ENCODE measurements at regions not wholly inside any gene's neighbourhood (a gene's known extent, or its start where the extent isn't known, plus 50 kb on each side); places are given as distances from the start of the nearest gene placed in this dataset.
"Not testable (repeated sequence)": the region's sequence is repeated elsewhere in the genome, so short reads cannot be mapped to it uniquely, and the experiment has no call there.

DNA sequence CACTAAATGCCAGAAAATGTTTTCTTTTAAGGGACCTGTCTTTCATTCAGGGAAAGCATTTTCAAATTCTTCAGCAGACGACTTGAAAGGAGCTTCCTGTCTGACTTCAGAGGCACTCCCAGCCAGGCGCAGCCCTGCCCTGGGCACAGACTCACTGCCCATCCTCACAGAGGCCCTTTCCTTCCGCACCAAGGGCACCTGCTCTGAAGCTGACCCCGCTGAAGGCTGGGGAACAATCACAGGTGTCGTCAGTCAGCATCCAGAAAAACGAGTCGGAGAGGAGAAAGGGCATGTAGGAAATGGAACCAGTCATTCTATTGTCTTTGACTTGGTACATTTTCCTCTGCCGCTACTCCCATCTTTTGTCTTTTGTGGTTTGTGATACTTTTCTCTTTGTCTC is 125.3 kb upstream of the PARD3 start:
- no peak overlapping the region for H3K4me3 ChIP-seq (ENCODE audit: low read depth, low read length)
- TF ChIP-seq, protein P1, sequence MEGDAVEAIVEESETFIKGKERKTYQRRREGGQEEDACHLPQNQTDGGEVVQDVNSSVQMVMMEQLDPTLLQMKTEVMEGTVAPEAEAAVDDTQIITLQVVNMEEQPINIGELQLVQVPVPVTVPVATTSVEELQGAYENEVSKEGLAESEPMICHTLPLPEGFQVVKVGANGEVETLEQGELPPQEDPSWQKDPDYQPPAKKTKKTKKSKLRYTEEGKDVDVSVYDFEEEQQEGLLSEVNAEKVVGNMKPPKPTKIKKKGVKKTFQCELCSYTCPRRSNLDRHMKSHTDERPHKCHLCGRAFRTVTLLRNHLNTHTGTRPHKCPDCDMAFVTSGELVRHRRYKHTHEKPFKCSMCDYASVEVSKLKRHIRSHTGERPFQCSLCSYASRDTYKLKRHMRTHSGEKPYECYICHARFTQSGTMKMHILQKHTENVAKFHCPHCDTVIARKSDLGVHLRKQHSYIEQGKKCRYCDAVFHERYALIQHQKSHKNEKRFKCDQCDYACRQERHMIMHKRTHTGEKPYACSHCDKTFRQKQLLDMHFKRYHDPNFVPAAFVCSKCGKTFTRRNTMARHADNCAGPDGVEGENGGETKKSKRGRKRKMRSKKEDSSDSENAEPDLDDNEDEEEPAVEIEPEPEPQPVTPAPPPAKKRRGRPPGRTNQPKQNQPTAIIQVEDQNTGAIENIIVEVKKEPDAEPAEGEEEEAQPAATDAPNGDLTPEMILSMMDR (IDR thresholded peaks at IDR 0.05; ENCODE audit: low read depth, low read length, missing control alignments), result no peak
- in situ Hi-C loops (cut with HindIII; ENCODE audit: low sequenced_read_pairs), result no loop called here
- DNase-seq (ENCODE audit: low read depth), result no peak

DNA sequence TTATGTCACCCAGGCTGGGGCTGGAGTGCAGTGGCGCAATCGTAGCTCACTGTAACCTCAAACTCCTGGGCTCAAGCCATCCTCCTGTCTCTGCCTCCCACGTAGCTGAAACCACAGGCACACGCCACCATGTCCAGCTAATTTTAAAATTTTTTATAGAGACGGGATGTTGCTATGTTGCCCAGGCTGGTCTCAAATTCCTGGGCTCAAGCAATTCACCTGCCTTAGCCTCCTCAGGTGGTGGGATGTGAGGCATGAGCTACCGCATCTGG is 123.2 kb upstream of the PARD3 start:
- TF ChIP-seq, protein P1 (IDR thresholded peaks at IDR 0.05; ENCODE audit: low read depth, low read length, missing control alignments), result no peak
- in situ Hi-C loops (cut with HindIII; ENCODE audit: low sequenced_read_pairs), result no loop called here
- peak; percentile 54 for DNase-seq (ENCODE audit: low read depth)
- H3K4me3 ChIP-seq (ENCODE audit: low read depth, low read length), result no peak overlapping the region

DNA sequence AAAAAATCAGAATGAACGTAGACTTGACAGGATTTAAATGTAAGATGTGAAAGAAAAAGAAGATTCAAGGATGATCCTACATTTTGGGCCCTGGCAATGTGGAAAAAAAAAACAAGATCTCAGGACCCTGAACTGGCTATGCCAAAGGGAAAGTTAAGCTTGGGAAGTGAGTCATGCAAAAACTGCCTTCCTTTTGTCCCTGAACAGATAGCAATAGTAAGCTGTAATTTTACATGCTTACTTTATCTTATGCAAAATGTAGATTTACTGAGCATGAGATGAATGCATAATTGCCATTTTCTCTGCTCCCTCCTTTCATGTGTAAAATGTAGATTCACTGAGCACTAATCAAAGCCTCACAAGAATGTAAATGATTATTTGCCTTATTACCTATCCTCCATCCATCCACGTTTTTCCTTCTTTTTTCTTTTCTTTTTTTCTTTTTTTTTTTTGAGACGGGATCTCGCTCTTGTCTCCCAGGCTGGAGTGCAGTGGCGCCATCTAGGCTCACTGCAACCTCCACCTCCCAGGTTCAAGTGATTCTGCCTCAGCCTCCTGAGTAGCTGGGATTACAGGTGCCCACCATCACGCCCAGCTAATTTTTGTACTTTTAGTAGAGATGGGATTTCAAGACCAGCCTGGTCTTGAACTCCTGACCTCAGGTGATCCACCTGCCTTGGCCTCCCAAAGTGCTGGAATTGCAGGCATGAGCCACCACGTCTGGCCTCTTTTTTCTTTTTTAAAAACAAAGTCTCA is 122.7 kb upstream of the PARD3 start:
- DNase-seq (ENCODE audit: low read depth); H3K4me3 ChIP-seq (ENCODE audit: low read depth, low read length); in situ Hi-C loops (cut with HindIII; ENCODE audit: low sequenced_read_pairs): not testable (repeated sequence)
- TF ChIP-seq, protein P1 (IDR thresholded peaks at IDR 0.05; ENCODE audit: low read depth, low read length, missing control alignments), result peak; percentile 22

DNA sequence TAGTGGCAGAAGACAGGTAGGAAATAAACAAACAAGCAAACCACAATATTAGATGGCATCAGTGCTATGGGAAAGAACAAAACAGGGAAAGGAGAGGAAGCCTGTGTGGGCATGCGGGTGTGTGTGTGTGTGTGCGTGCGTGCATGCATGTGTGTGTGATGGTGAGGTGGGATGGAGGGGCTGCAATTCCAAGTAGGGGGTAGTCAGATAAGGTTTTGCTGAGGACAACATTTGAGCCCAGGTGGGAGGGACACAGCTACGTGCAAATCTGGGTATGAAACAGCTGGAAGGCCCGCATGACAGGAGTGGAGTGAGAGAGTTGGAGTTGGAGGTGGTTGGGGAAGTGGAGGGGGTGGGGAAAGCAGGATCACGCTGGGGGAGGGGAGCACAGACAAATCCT is 121.0 kb upstream of the PARD3 start:
- TF ChIP-seq, protein P1 (IDR thresholded peaks at IDR 0.05; ENCODE audit: low read depth, low read length, missing control alignments), result no peak
- in situ Hi-C loops (cut with HindIII; ENCODE audit: low sequenced_read_pairs), result no loop called here
- DNase-seq (ENCODE audit: low read depth), result no peak
- no peak overlapping the region for H3K4me3 ChIP-seq (ENCODE audit: low read depth, low read length)

- DNase-seq (ENCODE audit: low read depth), result no peak
- H3K4me3 ChIP-seq (ENCODE audit: low read depth, low read length), result no peak overlapping the region
- in situ Hi-C loops (cut with HindIII; ENCODE audit: low sequenced_read_pairs), result no loop called here
- TF ChIP-seq, protein P1 (IDR thresholded peaks at IDR 0.05; ENCODE audit: low read depth, low read length, missing control alignments), result no peak
These were observed 118.6 kb upstream of the PARD3 start for GRCh38 chr10:34933676-34934075.

DNA sequence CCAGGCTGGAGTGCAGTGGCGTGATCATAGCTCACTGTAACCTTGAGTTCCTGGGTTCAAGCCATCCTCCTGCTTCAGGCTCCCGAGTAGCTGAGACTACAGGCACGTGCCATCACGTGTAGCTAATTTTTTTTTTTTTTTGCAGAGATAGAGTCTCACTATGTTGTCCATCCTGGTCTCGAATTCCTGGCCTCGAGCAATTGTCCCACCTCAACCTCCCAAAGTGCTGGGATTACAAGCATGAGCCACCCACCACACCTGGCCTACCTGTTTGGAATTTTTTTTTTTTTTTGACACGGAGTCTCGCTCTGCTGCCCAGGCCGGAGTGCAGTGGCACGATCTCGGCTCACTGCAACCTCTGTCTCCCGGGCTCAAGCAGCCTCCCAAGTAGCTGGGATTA is 117.1 kb upstream of the PARD3 start:
- no peak overlapping the region for H3K4me3 ChIP-seq (ENCODE audit: low read depth, low read length)
- DNase-seq (ENCODE audit: low read depth), result no peak
- in situ Hi-C loops (cut with HindIII; ENCODE audit: low sequenced_read_pairs), result no loop called here
- TF ChIP-seq, protein P1 (IDR thresholded peaks at IDR 0.05; ENCODE audit: low read depth, low read length, missing control alignments), result no peak

All from astrocyte of the cerebellum (primary cell).